H9 (cell line): ENCODE measurements at regions not wholly inside any gene's neighbourhood (a gene's known extent, or its start where the extent isn't known, plus 50 kb on each side); places are given as distances from the start of the nearest gene placed in this dataset.

Experiments
- DNase-seq: peaks from one replicate; pipeline ENCODE4 v3.0.0-alpha.2; 2017
- H2AFZ ChIP-seq: one replicate; pipeline ENCODE4 v1.6.1; 2013; ENCODE audit warnings: mild to moderate bottlenecking, low read length, control low read depth, moderate library complexity
- H2AK5ac ChIP-seq: 2 replicates; pipeline ENCODE4 v1.6.1; 2013; ENCODE audit warnings: low read length, control low read depth, mixed read lengths; ENCODE audit not compliant: insufficient read length
- H2BK120ac ChIP-seq: one replicate; pipeline ENCODE4 v1.6.1; 2013; ENCODE audit warnings: low read depth, mild to moderate bottlenecking, low read length, control low read depth, inconsistent platforms; ENCODE audit not compliant: poor library complexity, severe bottlenecking
- H2BK12ac ChIP-seq: 2 replicates; pipeline ENCODE4 v1.6.1; 2013; ENCODE audit warnings: low read length, control low read depth, mixed read lengths, low read depth; ENCODE audit not compliant: insufficient read length
- H2BK15ac ChIP-seq: 2 replicates; pipeline ENCODE4 v1.6.1; 2013; ENCODE audit warnings: low read depth, low read length, control low read depth
- H2BK20ac ChIP-seq: one replicate; pipeline ENCODE4 v1.6.1; 2013; ENCODE audit warnings: low read depth, mild to moderate bottlenecking, low read length, control low read depth, inconsistent platforms; ENCODE audit not compliant: poor library complexity, severe bottlenecking
- H2BK5ac ChIP-seq: 2 replicates; pipeline ENCODE4 v1.6.1; 2013; ENCODE audit warnings: low read length, control low read depth, mixed read lengths; ENCODE audit not compliant: insufficient read length
- H3K14ac ChIP-seq: 2 replicates; pipeline ENCODE4 v1.6.1; 2013; ENCODE audit warnings: low read length, control low read depth; ENCODE audit not compliant: insufficient read depth
- H3K18ac ChIP-seq: 2 replicates; pipeline ENCODE4 v1.6.1; 2013; ENCODE audit warnings: low read depth, mild to moderate bottlenecking, mixed read lengths, low read length, control low read depth; ENCODE audit not compliant: insufficient read length
- H3K23ac ChIP-seq: 2 replicates; pipeline ENCODE4 v1.6.1; 2013; ENCODE audit warnings: low read length, control low read depth, mixed read lengths, low read depth; ENCODE audit not compliant: insufficient read length
- H3K23me2 ChIP-seq: 2 replicates; pipeline ENCODE4 v1.6.1; 2013; ENCODE audit warnings: low read depth, mild to moderate bottlenecking, mixed read lengths, low read length, control low read depth; ENCODE audit not compliant: insufficient read length, poor library complexity, severe bottlenecking
- H3K27ac ChIP-seq: 2 replicates; pipeline ENCODE4 v1.5.1; 2013; ENCODE audit warnings: low read length, control low read depth, mixed read lengths, low read depth; ENCODE audit not compliant: insufficient read length
- H3K27me3 ChIP-seq: 2 replicates; pipeline ENCODE4 v1.6.1; 2013; ENCODE audit warnings: low read length, control low read depth, inconsistent platforms; ENCODE audit not compliant: insufficient read depth
- H3K4ac ChIP-seq: 2 replicates; pipeline ENCODE4 v1.6.1; 2013; ENCODE audit warnings: low read depth, mild to moderate bottlenecking, control low read depth, inconsistent platforms, low read length, moderate library complexity
- H3K4me1 ChIP-seq: 2 replicates; pipeline ENCODE4 v1.6.1; 2013; ENCODE audit warnings: low read length, control low read depth, inconsistent platforms; ENCODE audit not compliant: insufficient read depth
- H3K4me2 ChIP-seq: 2 replicates; pipeline ENCODE4 v1.6.1; 2013; ENCODE audit warnings: low read length, control low read depth, mixed read lengths; ENCODE audit not compliant: insufficient read length, insufficient read depth
- H3K56ac ChIP-seq: 2 replicates; pipeline ENCODE4 v1.6.1; 2013; ENCODE audit warnings: low read depth, mild to moderate bottlenecking, mixed read lengths, low read length, control low read depth; ENCODE audit not compliant: insufficient read length
- H3K79me1 ChIP-seq: 2 replicates; pipeline ENCODE4 v1.6.1; 2013; ENCODE audit warnings: low read depth, mild to moderate bottlenecking, moderate library complexity, low read length, control low read depth, inconsistent platforms; ENCODE audit not compliant: insufficient read depth, poor library complexity, severe bottlenecking
- H3K79me2 ChIP-seq: 2 replicates; pipeline ENCODE4 v1.6.1; 2013; ENCODE audit warnings: low read length, control low read depth, inconsistent platforms; ENCODE audit not compliant: insufficient read depth
- H3K9ac ChIP-seq: 2 replicates; pipeline ENCODE4 v1.6.1; 2013; ENCODE audit warnings: low read length, control low read depth, mixed read lengths; ENCODE audit not compliant: insufficient read length; ENCODE audit errors: extremely low read depth
- H3K9me3 ChIP-seq: one replicate; pipeline ENCODE4 v1.6.1; 2013; ENCODE audit warnings: low read depth, low read length, inconsistent platforms; ENCODE audit not compliant: control insufficient read depth
- H3T11ph ChIP-seq: one replicate; pipeline ENCODE4 v1.6.1; 2013; ENCODE audit warnings: mild to moderate bottlenecking, low read length, control low read depth, inconsistent platforms
- H4K20me1 ChIP-seq: one replicate; pipeline ENCODE4 v1.6.1; 2013; ENCODE audit not compliant: control insufficient read depth, insufficient read length, insufficient read depth
- H4K5ac ChIP-seq: 2 replicates; pipeline ENCODE4 v1.6.1; 2013; ENCODE audit warnings: low read depth, mild to moderate bottlenecking, mixed read lengths, low read length, control low read depth; ENCODE audit not compliant: insufficient read length
- H4K8ac ChIP-seq: replicated peaks from 2 replicates; pipeline ENCODE4 v1.6.1; 2013; ENCODE audit warnings: low read length, control low read depth, mixed read lengths, low read depth; ENCODE audit not compliant: insufficient read length
- H4K91ac ChIP-seq: 2 replicates; pipeline ENCODE4 v1.6.1; 2013; ENCODE audit warnings: low read depth, mild to moderate bottlenecking, moderate library complexity, mixed read lengths, low read length, control low read depth; ENCODE audit not compliant: insufficient read length
- H3K27ac Mint-ChIP-seq, 3 experiments: 2 replicates in 2 of 3; 3 replicates in 1 of 3; pipeline ENCODE4 v1.8.0; 2020 to 2021; ENCODE audit warnings: mixed read lengths in 3 of 3, mild to moderate bottlenecking in 1 of 3, moderate library complexity in 1 of 3
- H3K27me3 Mint-ChIP-seq: 2 replicates; pipeline ENCODE4 v1.8.0; 2021; ENCODE audit warnings: low read depth, mild to moderate bottlenecking, moderate library complexity, mixed read lengths
- H3K36me3 Mint-ChIP-seq, 3 experiments: 2 replicates in 2 of 3; 3 replicates in 1 of 3; pipeline ENCODE4 v1.8.0; 2020 to 2021; ENCODE audit warnings: low read depth in 3 of 3, mixed read lengths in 3 of 3; ENCODE audit not compliant: insufficient read depth in 1 of 3
- H3K4me1 Mint-ChIP-seq, 2 experiments: 2 replicates each; pipeline ENCODE4 v1.8.0; 2020; ENCODE audit warnings: mixed read lengths in 2 of 2
- H3K4me3 Mint-ChIP-seq, 2 experiments: 2 replicates in 1 of 2; 3 replicates in 1 of 2; pipeline ENCODE4 v1.8.0; 2020 to 2021; ENCODE audit warnings: mild to moderate bottlenecking in 2 of 2, mixed read lengths in 2 of 2, moderate library complexity in 1 of 2
- H3K9me3 Mint-ChIP-seq, 2 experiments: 2 replicates in 1 of 2; 3 replicates in 1 of 2; pipeline ENCODE4 v1.8.0; 2020; ENCODE audit warnings: mild to moderate bottlenecking in 2 of 2, mixed read lengths in 2 of 2, moderate library complexity in 1 of 2
- WGBS: extraction: QIAGEN DNeasy Blood & Tissue Kit; methylation state at CpG from one replicate; pipeline ENCODE4 v1.1.7; 2013; ENCODE audit warnings: missing lambda C conversion rate, low lambda C conversion rate, mixed read lengths; ENCODE audit not compliant: insufficient read length; ENCODE audit errors: extremely low coverage; 5-methylcytosine and 5-hydroxymethylcytosine counted together
- TF ChIP-seq, protein P1 (sequence below): fragments of 200-600 bp; sonication (generic); conservative IDR thresholded peaks from 3 replicates; pipeline ENCODE4 v1.8.0; 2021; ENCODE audit warnings: antibody characterized with exemption, mild to moderate bottlenecking

DNA sequence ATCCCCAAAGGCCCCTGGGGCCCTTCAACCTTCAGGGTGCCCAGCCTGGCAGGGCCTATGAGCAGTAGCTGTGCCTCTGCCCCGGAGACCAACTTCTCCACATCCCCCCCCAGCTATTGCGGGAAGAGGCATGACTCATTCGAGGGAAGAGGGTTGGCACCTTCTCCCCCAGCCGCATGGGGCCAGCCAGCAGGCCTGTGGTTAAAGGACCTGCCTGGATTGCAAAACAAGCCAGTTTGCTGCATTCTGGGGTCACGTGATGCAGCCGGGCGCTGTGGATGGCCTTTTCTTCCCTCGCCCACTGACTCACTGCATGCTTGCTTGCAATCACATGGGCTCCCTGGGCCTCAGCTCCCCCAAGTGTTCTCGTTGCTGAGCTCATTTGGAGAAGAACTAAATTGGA lies 182.5 kb downstream of the MAFB start:
- H4K20me1 ChIP-seq = no peaks in the 10 kb centered on the region
- no peak overlapping the region for H4K91ac ChIP-seq
- no peak overlapping the region for H2BK15ac ChIP-seq
- H2BK5ac ChIP-seq = no peak overlapping the region
- H3K9ac ChIP-seq = no peak overlapping the region
- no CpG with 5 or more reads among the region's 9 CpGs for WGBS
- DNase-seq = no peak
- TF ChIP-seq, protein P1, sequence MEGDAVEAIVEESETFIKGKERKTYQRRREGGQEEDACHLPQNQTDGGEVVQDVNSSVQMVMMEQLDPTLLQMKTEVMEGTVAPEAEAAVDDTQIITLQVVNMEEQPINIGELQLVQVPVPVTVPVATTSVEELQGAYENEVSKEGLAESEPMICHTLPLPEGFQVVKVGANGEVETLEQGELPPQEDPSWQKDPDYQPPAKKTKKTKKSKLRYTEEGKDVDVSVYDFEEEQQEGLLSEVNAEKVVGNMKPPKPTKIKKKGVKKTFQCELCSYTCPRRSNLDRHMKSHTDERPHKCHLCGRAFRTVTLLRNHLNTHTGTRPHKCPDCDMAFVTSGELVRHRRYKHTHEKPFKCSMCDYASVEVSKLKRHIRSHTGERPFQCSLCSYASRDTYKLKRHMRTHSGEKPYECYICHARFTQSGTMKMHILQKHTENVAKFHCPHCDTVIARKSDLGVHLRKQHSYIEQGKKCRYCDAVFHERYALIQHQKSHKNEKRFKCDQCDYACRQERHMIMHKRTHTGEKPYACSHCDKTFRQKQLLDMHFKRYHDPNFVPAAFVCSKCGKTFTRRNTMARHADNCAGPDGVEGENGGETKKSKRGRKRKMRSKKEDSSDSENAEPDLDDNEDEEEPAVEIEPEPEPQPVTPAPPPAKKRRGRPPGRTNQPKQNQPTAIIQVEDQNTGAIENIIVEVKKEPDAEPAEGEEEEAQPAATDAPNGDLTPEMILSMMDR = no peak
- no peak overlapping the region for H2AK5ac ChIP-seq
- H4K5ac ChIP-seq = no peak overlapping the region
- H3K18ac ChIP-seq = no peak overlapping the region
- H4K8ac ChIP-seq = no peak overlapping the region
- H3T11ph ChIP-seq = no peak overlapping the region
- H2BK20ac ChIP-seq = no peak overlapping the region
- H3K9me3 ChIP-seq = no peaks in the 10 kb centered on the region
- peaks cover 3% of the 10 kb centered on the region; the same call in 1 of the 2 replicates for H3K4me1 ChIP-seq
- H3K4me1 Mint-ChIP-seq = peaks cover 14 to 21% of the 10 kb centered on the region in 2 experiments
- H3K23ac ChIP-seq = no peak overlapping the region
- no peak overlapping the region for H3K4me3 Mint-ChIP-seq
- no peak overlapping the region for H2AFZ ChIP-seq
- no peaks in the 10 kb centered on the region for H3K79me1 ChIP-seq
- H3K14ac ChIP-seq = no peak overlapping the region
- no peak overlapping the region for H3K4me2 ChIP-seq
- H3K4ac ChIP-seq = no peak overlapping the region
- H3K27me3 Mint-ChIP-seq = no peaks in the 10 kb centered on the region
- H3K27me3 ChIP-seq = no peaks in the 10 kb centered on the region
- no peak overlapping the region for H2BK120ac ChIP-seq
- no peaks in the 10 kb centered on the region for H3K79me2 ChIP-seq
- no peak overlapping the region for H3K27ac ChIP-seq
- no peak overlapping the region for H2BK12ac ChIP-seq
- no peaks in the 10 kb centered on the region; a peak in 1 of 7 replicates for H3K36me3 Mint-ChIP-seq
- no peaks in the 10 kb centered on the region for H3K23me2 ChIP-seq
- H3K56ac ChIP-seq = no peak overlapping the region
- no peaks in the 10 kb centered on the region for H3K9me3 Mint-ChIP-seq
- no peak overlapping the region for H3K27ac Mint-ChIP-seq
